ENCODE measurements at regions not wholly inside any gene's neighbourhood (a gene's known extent, or its start where the extent isn't known, plus 50 kb on each side); places are given as distances from the start of the nearest gene placed in this dataset.

- TF ChIP-seq CTCF (IDR thresholded peaks at IDR 0.05) = no peak
- ATAC-seq (no peak), DNase-seq (no peak)
- no peaks in the 10 kb centered on the region for H3K36me3 ChIP-seq
- intact Hi-C loops (cut with DNase I) = no loop called here
- no peak overlapping the region for H3K27ac ChIP-seq
- H3K9me3 ChIP-seq = no peaks in the 10 kb centered on the region
- no peak overlapping the region for H3K4me3 ChIP-seq
- H3K4me1 ChIP-seq = no peaks in the 10 kb centered on the region
- H3K27me3 ChIP-seq = no peaks in the 10 kb centered on the region
These were observed 390.3 kb upstream of the GALNT5 start for GRCh38 chr2:156867201-156867600.

- H3K9me3 ChIP-seq = no peaks in the 10 kb centered on the region
- H3K27me3 ChIP-seq = no peaks in the 10 kb centered on the region
- intact Hi-C loops (cut with DNase I) = no loop called here
- H3K4me1 ChIP-seq = no peaks in the 10 kb centered on the region
- no peak for TF ChIP-seq CTCF (IDR thresholded peaks at IDR 0.05)
- no peak overlapping the region for H3K27ac ChIP-seq
- ATAC-seq (no peak), DNase-seq (no peak)
- no peaks in the 10 kb centered on the region for H3K36me3 ChIP-seq
- no peak overlapping the region for H3K4me3 ChIP-seq
These were observed 382.8 kb upstream of the GALNT5 start for GRCh38 chr2:156874707-156875106.

GRCh38 chr2:156883804-156884203 lies 373.7 kb upstream of the GALNT5 start:
- ATAC-seq (no peak), DNase-seq (no peak)
- Histone ChIP-seq H3K4me3 (no peak overlapping the region), H3K27ac (no peak overlapping the region), H3K27me3 (no peaks in the 10 kb centered on the region), H3K9me3 (no peaks in the 10 kb centered on the region), H3K36me3 (no peaks in the 10 kb centered on the region), H3K4me1 (no peaks in the 10 kb centered on the region)
- TF ChIP-seq CTCF (IDR thresholded peaks at IDR 0.05) = no peak
- intact Hi-C loops (cut with DNase I) = no loop called here

GRCh38 chr2:156884216-156884615 lies 373.3 kb upstream of the GALNT5 start:
- Histone ChIP-seq H3K27ac (no peak overlapping the region), H3K4me3 (no peak overlapping the region), H3K9me3 (no peaks in the 10 kb centered on the region), H3K36me3 (no peaks in the 10 kb centered on the region), H3K4me1 (no peaks in the 10 kb centered on the region), H3K27me3 (no peaks in the 10 kb centered on the region)
- intact Hi-C loops (cut with DNase I) = no loop called here
- no peak for TF ChIP-seq CTCF (IDR thresholded peaks at IDR 0.05)
- no peak for DNase-seq
- no peak for ATAC-seq

- Histone ChIP-seq H3K9me3 (no peaks in the 10 kb centered on the region), H3K36me3 (no peaks in the 10 kb centered on the region), H3K27me3 (no peaks in the 10 kb centered on the region), H3K4me1 (no peaks in the 10 kb centered on the region), H3K27ac (no peak overlapping the region), H3K4me3 (no peak overlapping the region)
- intact Hi-C loops (cut with DNase I) = no loop called here
- no peak for TF ChIP-seq CTCF (IDR thresholded peaks at IDR 0.05)
- no peak for ATAC-seq
- DNase-seq = no peak
These were observed 366.9 kb upstream of the GALNT5 start for GRCh38 chr2:156890529-156891148.

GRCh38 chr2:156891609-156892008 lies 365.9 kb upstream of the GALNT5 start:
- H3K9me3 ChIP-seq = no peaks in the 10 kb centered on the region
- intact Hi-C loops (cut with DNase I) = no loop called here
- no peaks in the 10 kb centered on the region for H3K27me3 ChIP-seq
- no peaks in the 10 kb centered on the region for H3K36me3 ChIP-seq
- H3K27ac ChIP-seq = no peak overlapping the region
- H3K4me3 ChIP-seq = no peak overlapping the region
- DNase-seq (no peak), ATAC-seq (peak; percentile 42)
- no peaks in the 10 kb centered on the region for H3K4me1 ChIP-seq
- TF ChIP-seq CTCF (IDR thresholded peaks at IDR 0.05) = no peak
